Activated CD4-positive, CD25-positive, alpha-beta regulatory T cell (primary cell): ENCODE measurements at regions not wholly inside any gene's neighbourhood (a gene's known extent, or its start where the extent isn't known, plus 50 kb on each side); places are given as distances from the start of the nearest gene placed in this dataset.
"Not testable (repeated sequence)": the region's sequence is repeated elsewhere in the genome, so short reads cannot be mapped to it uniquely, and the experiment has no call there.

ENCODE experiments used
- DNase-seq, 4 experiments: peaks; one replicate each; lab custom pipeline; 2025; lab: John Stamatoyannopoulos, UW

DNA sequence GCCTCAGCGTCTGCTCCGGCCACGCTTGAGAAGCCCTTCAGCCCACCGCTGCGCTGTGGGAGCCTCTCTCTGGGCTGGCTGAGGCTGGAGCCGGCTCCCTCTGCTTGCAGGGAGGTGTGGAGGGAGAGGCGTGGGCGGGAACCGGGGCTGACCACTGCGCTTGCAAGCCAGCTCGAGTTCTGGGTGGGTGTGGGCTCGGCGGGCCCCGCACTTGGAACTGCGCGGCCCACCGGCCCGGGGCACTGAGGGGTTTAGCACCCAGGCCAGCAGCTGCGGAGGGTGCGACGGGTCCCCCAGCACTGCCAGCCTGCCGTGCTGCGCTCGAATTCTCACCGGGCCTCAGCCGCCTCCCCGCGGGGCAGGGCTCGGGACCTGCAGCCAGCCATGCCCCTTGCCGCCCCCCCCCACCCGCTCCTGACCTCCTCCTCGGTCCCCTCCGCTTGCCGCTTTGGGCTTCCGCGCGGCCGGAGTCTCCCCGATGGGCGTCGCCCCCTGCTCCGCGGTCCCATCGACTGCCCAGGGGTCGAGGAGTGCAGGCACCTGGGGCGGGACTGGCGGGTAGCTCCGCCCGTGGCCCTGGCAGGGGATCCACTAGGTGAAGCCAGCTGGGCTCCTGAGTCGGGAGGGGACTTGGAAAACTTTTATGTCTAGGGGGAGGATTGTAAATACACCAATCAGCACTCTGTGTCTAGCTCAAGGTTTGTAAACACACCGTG is 106.7 kb downstream of the RAP2B start:
- DNase-seq = no peak

GRCh38 chr3:153269730-153270129 is 107.7 kb downstream of the RAP2B start:
- no peak for DNase-seq

- DNase-seq = no peak
Observed at GRCh38 chr3:153273217-153273616, 111.2 kb downstream of the RAP2B start.

- no peak for DNase-seq
Observed at GRCh38 chr3:153273767-153274435, 111.9 kb downstream of the RAP2B start.

DNA sequence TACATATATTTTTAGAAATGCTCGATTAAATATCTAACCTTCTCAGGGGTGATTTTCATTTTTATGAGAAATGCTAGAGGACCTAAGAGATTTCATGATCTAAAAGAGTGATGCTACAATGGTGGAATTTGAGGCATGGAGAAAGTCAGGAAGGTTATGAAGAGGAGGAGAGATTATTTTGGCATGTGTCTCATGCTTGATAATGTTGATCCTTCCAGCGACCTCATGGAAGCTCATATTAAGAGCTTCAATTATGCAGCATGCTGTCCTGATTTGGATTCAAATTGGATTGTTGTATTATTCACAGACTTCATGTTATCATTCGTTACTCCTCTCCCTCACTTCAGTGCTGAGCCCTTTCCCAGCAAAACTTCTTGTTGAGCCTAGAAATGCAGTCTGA is 112.5 kb downstream of the RAP2B start:
- DNase-seq = no peak

DNA sequence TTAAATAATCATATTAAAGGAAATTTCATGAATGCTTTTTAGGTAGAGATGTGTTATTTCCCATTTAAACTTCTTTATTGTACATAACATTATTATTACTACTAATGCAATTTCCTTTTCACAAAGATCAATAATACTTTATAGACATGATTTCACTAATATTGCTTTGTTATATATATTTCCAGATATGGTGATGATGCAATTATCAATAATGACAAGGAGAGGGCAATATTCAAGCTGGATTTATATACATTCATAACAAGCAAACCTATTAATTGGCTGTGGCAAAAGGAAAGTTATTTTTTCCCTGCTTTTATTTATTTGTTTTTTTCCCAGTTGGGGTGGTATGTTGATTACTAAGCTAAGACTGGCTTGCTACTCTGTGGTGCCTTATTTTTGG is 113.5 kb downstream of the RAP2B start:
- DNase-seq = no peak

DNA sequence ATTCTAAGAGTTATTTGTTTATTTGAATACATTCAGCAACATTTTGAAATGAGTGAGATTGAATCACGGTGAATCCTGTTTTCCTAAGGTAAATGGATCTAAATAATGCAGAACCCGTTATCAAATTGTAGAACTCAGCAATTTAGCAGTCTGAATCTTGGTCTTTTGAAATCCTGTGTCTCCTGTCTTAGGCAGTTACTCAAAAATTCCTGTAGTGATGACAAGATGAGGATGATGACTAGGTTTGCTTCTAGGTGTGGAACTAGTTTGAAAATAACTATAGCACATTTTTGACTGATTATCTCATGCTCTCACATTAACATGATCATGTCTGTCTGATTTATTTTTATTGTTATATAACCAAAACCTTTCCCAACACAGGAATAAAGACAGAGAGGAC is 115.0 kb downstream of the RAP2B start:
- no peak for DNase-seq

- DNase-seq = not testable (repeated sequence)
Observed at GRCh38 chr3:153281236-153281997, 119.4 kb downstream of the RAP2B start.

GRCh38 chr3:153282355-153282754 is 120.3 kb downstream of the RAP2B start:
- DNase-seq = no peak

GRCh38 chr3:153284282-153284938 is 122.4 kb downstream of the RAP2B start:
- no peak for DNase-seq

GRCh38 chr3:153285194-153285641 is 123.2 kb downstream of the RAP2B start:
- no peak for DNase-seq

DNA sequence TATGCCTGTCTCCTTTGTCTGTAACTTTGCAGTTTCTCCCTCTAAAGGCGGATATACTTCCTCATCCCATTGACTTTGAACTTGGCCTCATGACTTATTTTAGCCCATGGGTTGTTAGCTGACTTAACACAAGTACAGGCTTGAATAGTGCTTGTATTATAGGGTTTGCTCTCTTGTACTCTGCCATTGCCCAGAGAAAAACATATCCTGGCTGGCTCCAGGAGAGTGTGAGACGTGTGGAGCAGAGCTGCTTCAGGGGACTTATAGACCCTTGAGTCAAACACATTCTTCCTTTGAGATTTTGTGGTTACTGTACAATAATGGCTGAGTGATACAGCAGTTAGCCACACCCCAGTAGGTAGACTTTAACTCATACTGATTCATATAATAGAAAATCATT is 124.0 kb downstream of the RAP2B start:
- no peak for DNase-seq

DNA sequence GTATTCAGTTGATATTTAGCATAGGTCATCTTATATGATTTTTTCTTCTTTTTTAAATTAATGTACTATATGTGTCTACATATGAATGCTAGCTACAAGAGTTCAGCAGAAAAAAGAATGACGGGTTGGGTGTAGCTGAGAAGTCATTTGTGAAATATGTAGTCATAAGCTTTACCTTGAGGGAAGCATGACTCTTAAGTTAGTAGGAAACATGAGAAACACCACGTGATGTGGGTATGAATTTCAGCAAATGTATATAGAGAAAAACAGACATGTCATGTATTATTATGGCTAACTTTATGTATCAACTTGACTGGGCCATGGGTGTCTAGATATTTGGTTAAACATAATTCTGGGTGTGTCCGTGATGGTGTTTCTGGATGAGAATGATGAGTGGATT is 125.0 kb downstream of the RAP2B start:
- DNase-seq = no peak

GRCh38 chr3:153289334-153289808 is 127.3 kb downstream of the RAP2B start:
- no peak for DNase-seq

- DNase-seq = no peak
Observed at GRCh38 chr3:153290268-153291015, 128.4 kb downstream of the RAP2B start.

- no peak for DNase-seq
Observed at GRCh38 chr3:153291059-153291685, 129.1 kb downstream of the RAP2B start.

GRCh38 chr3:153293265-153293664 is 131.2 kb downstream of the RAP2B start:
- no peak for DNase-seq

GRCh38 chr3:153295901-153296300 is 133.9 kb downstream of the RAP2B start:
- no peak for DNase-seq

- no peak for DNase-seq
Observed at GRCh38 chr3:153305189-153305588, 143.2 kb downstream of the RAP2B start.

DNA sequence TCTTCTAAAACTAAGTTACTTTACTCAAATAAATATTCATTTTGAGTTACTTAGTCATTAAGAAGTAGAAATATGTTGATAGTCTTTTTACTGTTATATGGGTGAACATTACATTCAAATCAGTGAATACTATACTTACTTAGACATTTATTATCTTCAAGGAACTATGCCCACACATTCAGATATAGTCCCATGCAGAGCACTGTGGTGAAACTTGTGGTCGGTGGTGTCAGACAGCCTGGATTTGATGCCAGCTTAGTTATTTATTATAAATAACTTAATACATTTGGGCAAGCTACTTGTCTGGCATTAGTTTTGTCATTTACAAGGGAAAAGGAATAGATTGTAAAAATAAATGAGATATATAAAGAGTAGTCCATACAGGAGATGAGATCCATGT is 149.5 kb downstream of the RAP2B start:
- no peak for DNase-seq
